NCI-H2107 treated with DMSO at 0.1 percent for 48 hours (cell line): ENCODE measurements at regions not wholly inside any gene's neighbourhood (a gene's known extent, or its start where the extent isn't known, plus 50 kb on each side); places are given as distances from the start of the nearest gene placed in this dataset.

ENCODE experiments used
- DNase-seq: peaks from one replicate; lab custom pipeline; 2025; ENCODE audit not compliant: unreplicated experiment; lab: John Stamatoyannopoulos, UW

GRCh38 chr16:52056259-52056658 lies 490.7 kb downstream of the TOX3 start:
- no peak for DNase-seq

DNA sequence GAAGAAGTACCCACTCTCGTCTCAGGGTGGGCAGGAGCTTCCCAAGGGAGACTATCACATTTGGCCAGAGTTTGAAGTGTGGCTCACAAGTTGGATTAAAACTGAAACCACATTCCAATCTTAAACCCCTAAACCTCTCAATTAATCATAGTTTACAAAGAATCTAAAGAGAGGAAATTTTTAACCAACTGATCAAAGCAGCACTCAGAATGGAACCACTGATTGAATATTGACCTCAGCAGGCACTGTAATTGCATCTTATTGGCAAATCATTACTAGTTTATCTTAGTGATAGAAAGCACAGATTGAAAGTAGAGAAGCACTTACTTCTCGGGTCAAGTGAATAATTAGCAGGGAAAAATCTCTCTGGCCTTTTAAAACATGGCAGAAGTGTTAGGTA lies 491.6 kb downstream of the TOX3 start:
- no peak for DNase-seq

- DNase-seq, result no peak
These were observed 492.6 kb downstream of the TOX3 start for GRCh38 chr16:52054326-52054725.

DNA sequence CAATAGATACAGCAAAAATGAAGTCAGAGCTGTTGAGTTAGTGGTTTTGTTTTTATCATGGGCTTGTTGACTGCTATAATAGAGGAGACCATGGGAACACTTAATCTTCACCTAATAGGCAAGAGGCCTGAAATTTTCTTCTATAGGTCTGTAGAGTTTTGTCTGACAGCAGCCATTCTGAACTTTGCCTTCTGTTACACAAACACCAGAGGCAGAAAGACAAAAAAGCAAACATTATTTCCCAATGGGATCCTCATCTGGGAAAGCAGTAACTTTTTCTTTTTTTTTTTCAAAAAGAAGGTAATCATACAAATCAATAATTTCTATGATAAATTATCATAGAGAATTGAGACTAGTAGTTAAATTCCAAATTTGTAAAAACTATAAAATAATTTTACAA lies 494.1 kb downstream of the TOX3 start:
- no peak for DNase-seq

GRCh38 chr16:52051414-52052172 lies 495.4 kb downstream of the TOX3 start:
- DNase-seq, result no peak

GRCh38 chr16:52050418-52050817 lies 496.5 kb downstream of the TOX3 start:
- DNase-seq, result no peak

GRCh38 chr16:52035436-52035835 lies 511.5 kb downstream of the TOX3 start:
- no peak for DNase-seq

DNA sequence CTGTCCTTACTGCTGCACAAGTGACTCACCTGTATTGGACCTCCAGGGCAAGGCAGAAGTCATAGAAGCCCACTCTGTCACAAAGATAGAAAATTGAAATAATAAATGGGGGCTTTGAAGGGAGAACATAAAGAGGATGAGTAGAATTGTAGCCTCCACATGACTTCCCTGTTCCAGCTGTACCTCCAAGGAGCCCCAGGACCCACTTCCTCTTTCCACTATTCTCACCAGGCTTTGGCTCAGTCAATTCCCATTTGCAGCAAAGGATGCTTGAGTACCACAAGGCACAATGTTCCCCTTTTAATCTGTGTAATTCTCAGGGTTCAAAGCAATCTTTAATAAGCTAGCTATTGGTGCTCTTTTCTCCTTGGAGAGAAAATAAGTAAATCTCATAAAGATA lies 512.1 kb downstream of the TOX3 start:
- DNase-seq, result no peak

DNA sequence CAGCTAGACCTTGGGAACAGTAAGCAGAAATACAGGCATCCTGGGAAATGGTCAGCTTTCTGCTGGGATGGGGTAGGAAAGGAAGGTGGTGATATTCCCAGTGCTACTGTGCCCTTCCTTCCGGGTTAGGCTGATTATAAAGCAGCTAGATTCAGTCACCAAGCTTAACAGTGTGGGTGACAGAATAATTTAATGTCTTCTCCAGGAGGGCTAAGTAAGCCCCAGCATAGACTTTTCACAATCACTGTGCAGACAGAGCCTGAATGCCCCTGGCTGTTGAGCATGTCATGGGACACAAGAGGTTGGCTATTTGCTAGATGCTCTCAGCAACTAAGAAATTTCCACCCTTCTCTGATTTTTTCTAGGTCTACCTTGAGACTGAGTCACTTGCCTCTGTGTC lies 513.0 kb downstream of the TOX3 start:
- DNase-seq, result no peak

DNA sequence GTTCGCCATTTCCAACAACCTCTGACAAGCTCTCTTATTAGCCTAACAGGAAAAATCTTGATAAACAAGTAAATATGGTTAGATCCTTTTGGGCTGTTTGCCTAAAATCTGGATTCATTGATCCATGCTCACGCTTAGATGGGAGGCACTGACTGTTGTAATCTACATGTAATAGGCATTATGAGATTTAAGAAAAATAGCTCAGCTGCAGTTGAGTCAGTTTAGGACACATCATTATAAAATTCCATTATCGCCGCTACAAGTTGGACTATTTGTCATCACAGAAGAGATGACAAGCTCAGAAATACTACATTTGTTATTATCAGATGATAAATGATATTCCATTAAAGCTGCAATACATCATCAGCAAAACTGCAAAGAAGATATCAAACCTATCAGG lies 524.0 kb downstream of the TOX3 start:
- no peak for DNase-seq

DNA sequence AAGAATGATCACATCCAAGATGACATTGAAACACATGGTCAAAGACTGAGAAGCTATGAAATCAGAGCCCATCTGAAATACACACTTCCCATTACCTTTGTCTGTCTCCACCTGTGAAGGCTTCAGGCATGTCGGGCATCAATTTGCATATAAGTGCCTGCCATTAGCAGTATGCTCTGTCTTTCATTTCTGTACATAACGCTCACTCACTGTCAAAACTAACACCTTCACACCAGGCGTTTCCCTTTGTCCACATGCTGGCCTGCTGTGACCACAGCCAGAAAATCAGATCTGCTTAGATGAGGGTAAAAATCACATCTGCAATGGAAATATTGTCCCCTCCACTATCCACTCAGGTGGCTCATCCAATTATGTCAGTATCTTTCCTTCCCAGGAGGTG lies 524.8 kb downstream of the TOX3 start:
- no peak for DNase-seq

DNA sequence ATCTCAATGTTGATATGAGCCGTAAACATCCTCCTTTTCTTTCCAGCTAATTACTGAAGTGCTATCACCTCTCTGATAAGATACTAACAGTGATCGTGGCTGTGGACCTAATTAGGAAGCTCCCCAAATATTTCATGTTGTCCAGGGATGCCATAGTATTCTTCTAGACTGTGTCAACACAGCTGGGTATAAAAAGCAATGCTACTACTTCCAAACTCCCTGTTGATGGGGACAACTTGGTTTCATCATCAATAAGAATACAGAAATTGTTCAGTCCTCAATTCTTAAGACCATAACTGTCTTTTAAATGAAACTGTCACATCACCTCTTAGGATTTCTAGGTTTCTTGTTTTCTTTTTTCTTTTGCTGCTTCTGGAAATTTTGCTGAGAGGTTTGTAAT lies 530.6 kb downstream of the TOX3 start:
- DNase-seq, result no peak

DNA sequence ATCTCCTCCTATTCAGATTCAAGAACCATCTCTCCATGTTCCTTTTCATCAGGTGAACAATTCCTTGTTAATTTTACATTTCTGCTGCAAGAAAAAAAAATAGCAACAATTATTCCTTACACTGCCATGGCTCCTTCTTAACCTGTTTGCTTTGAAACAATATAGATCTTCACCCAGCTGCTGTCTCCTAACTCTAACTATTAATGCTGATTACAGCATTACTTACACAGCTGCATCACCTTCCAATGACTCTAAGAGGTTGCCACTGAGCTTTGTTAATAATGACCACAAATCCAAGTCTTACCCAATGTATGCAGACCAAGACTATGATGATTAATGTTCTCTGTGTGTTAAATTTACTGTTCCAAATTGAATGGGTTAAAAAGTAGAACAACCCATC lies 541.4 kb downstream of the TOX3 start:
- DNase-seq, result no peak

GRCh38 chr16:52004343-52004742 lies 542.6 kb downstream of the TOX3 start:
- DNase-seq, result no peak

GRCh38 chr16:52002026-52002425 lies 544.9 kb downstream of the TOX3 start:
- DNase-seq, result no peak

DNA sequence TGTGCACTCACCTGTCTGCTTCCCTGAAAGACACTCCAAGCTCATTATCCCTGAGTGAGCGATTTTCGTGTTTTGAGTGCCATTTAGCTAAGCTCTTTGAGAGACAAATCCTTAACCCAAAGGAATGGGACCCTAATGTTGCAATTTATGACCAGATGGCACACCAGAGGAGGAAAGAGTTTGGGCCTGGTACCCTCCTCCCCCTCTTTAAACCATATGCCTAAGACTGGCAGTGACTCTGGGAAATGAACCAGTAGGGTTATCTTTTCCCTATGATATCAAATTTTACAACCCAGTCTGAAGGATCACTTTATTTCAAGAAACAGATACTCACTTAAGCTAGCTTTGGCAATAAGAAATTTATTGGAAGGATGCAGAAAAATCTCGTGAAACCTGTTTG lies 550.4 kb downstream of the TOX3 start:
- DNase-seq, result no peak

DNA sequence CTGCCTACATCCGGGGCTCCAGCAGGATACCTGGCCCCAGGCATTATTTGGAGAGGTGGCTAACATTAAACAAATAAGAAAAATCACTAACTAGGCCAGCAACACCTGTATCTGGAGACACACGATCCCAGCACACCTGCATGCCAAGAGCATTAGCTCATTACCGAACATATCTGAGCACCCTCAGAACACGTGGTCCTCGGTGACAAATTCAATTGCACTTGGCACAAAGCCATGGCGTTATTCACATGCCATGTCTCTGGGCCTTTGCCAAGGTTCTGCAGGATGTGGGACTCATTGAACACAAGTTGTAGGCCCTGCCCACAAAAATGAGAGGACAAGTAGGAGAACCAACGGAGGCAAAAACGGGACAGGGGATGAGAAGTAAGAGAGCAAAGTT lies 552.3 kb downstream of the TOX3 start:
- DNase-seq, result peak; percentile 85

GRCh38 chr16:51989637-51990230 lies 557.2 kb downstream of the TOX3 start:
- no peak for DNase-seq

DNA sequence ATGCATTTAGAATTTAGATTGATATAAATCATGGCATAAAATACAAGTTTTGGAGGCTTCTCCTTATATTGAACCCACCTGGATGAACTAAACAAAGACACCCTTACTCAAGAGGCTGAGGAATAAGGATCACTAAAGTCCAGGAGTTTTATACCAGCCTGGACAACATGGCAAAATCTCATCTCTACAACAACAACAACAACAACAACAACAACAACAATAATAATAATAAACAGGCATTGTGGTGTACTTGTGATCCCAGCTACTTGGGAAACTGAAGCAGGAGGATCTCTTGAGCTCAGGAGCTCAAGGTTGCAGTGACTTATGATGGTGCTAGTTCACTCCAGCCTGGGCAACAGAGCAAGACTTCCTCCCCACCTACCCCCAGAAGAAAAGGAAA lies 558.0 kb downstream of the TOX3 start:
- no peak for DNase-seq

- DNase-seq, result no peak
These were observed 559.4 kb downstream of the TOX3 start for GRCh38 chr16:51987519-51987918.

GRCh38 chr16:51986717-51987116 lies 560.2 kb downstream of the TOX3 start:
- DNase-seq, result no peak

- DNase-seq, result no peak
These were observed 560.6 kb downstream of the TOX3 start for GRCh38 chr16:51986301-51986700.

DNA sequence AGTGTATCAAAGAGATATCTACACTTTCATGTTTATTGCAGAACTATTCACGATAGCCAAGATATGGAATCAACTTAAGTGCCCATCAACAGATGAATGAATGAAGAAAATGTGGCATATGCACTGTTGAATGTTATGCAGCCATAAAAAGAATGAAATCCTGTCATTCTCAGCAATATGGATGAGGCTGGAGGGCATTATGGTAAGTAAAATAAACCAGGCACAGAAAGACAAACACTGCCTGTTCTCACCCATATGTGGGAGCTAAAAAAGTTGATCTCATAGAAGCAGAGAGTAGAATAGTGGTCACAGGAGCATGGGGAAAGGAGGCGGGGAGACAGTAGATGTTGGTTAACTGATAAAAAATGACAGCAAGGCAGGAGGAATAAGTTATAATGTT lies 561.8 kb downstream of the TOX3 start:
- DNase-seq, result no peak
